ENCODE measurements at regions not wholly inside any gene's neighbourhood (a gene's known extent, or its start where the extent isn't known, plus 50 kb on each side); places are given as distances from the start of the nearest gene placed in this dataset.

DNA sequence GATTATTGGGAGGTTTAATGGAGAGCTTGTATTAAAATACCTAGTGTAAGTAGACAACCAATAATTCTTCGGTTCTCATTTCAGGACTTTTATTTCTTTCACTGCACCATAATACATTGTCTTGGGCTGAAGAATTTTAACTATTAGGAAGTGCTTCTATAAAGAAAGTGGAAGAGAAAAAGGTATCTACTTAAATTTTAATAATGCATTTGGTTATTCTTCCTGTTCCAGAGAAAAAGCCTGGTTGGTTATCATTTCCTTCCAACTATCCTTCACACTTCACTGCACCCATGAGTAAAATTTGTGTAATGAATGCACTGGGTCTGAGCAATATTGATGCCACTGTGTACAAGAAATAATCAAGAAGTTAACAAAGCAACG is 629.0 kb upstream of the DPP6 start:
- Histone ChIP-seq H3K27me3 (no peaks in the 10 kb centered on the region), H3K27ac (no peak overlapping the region), H3K4me3 (no peak overlapping the region), H3K9me3 (no peaks in the 10 kb centered on the region), H3K4me1 (no peaks in the 10 kb centered on the region), H3K36me3 (no peaks in the 10 kb centered on the region)
- no peak for DNase-seq (ENCODE audit: low spot score in 2 of 2)
- TF ChIP-seq CTCF (IDR thresholded peaks at IDR 0.05) = no peak
- intact Hi-C loops (cut with DNase I) = no loop called here

DNA sequence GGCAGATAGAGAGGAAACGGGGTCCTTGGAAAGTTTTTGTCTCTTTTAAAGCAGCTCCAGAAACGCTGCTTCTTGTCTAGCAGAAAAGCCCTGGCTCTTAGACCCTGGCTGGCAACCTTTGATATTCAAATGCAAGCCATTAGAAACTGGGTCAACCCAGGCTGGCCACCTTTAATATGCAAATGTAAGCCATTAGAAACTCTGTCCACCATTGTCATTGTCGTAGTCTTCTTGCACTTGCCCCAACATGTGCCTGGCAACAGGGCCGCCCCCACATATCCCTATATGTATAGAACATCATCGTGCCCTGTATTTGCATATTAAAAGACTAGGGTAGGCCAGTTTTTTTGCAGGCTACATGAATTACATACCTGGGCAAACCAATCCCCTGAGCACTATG is 621.3 kb upstream of the DPP6 start:
- intact Hi-C loops (cut with DNase I) = no loop called here
- H3K4me1 ChIP-seq = no peaks in the 10 kb centered on the region
- no peaks in the 10 kb centered on the region for H3K36me3 ChIP-seq
- H3K27me3 ChIP-seq = no peaks in the 10 kb centered on the region
- no peak overlapping the region for H3K27ac ChIP-seq
- TF ChIP-seq CTCF (IDR thresholded peaks at IDR 0.05) = no peak
- DNase-seq (ENCODE audit: low spot score in 2 of 2) = no peak
- no peaks in the 10 kb centered on the region for H3K9me3 ChIP-seq
- no peak overlapping the region for H3K4me3 ChIP-seq

GRCh38 chr7:153432063-153432462 is 620.1 kb upstream of the DPP6 start:
- Histone ChIP-seq H3K4me1 (no peaks in the 10 kb centered on the region), H3K36me3 (no peaks in the 10 kb centered on the region), H3K9me3 (no peaks in the 10 kb centered on the region), H3K4me3 (no peak overlapping the region), H3K27ac (no peak overlapping the region), H3K27me3 (no peaks in the 10 kb centered on the region)
- intact Hi-C loops (cut with DNase I) = no loop called here
- DNase-seq (ENCODE audit: low spot score in 2 of 2) = no peak
- TF ChIP-seq CTCF (IDR thresholded peaks at IDR 0.05) = no peak

DNA sequence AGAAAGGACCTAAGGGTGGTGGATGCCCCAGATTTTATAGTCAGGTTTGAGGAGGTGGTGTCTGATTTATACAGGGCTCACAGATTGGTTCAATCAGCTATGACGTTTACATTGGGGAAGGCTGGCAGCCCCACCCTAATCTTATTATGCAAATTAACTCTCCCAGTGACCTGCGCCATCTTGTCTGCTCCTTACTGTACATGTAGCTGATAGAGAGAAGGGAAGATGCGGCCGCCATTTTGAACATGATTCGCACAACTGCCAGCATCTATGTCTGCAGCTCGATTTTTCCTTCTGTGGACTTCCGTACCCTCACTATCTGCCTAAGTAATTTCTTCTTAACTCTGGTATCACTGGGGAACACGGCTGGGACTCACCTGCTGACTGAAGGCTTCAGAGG is 619.0 kb upstream of the DPP6 start:
- H3K4me1 ChIP-seq = no peaks in the 10 kb centered on the region
- no peak for DNase-seq (ENCODE audit: low spot score in 2 of 2)
- H3K36me3 ChIP-seq = no peaks in the 10 kb centered on the region
- no peaks in the 10 kb centered on the region for H3K27me3 ChIP-seq
- TF ChIP-seq CTCF (IDR thresholded peaks at IDR 0.05) = no peak
- intact Hi-C loops (cut with DNase I) = no loop called here
- no peak overlapping the region for H3K27ac ChIP-seq
- H3K9me3 ChIP-seq = no peaks in the 10 kb centered on the region
- H3K4me3 ChIP-seq = no peak overlapping the region

- Histone ChIP-seq H3K27ac (no peak overlapping the region), H3K4me3 (no peak overlapping the region), H3K4me1 (no peaks in the 10 kb centered on the region), H3K36me3 (no peaks in the 10 kb centered on the region), H3K27me3 (no peaks in the 10 kb centered on the region), H3K9me3 (no peaks in the 10 kb centered on the region)
- no peak for TF ChIP-seq CTCF (IDR thresholded peaks at IDR 0.05)
- no peak for DNase-seq (ENCODE audit: low spot score in 2 of 2)
- intact Hi-C loops (cut with DNase I) = no loop called here
Measured at GRCh38 chr7:153440715-153441114, 611.5 kb upstream of the DPP6 start.

DNA sequence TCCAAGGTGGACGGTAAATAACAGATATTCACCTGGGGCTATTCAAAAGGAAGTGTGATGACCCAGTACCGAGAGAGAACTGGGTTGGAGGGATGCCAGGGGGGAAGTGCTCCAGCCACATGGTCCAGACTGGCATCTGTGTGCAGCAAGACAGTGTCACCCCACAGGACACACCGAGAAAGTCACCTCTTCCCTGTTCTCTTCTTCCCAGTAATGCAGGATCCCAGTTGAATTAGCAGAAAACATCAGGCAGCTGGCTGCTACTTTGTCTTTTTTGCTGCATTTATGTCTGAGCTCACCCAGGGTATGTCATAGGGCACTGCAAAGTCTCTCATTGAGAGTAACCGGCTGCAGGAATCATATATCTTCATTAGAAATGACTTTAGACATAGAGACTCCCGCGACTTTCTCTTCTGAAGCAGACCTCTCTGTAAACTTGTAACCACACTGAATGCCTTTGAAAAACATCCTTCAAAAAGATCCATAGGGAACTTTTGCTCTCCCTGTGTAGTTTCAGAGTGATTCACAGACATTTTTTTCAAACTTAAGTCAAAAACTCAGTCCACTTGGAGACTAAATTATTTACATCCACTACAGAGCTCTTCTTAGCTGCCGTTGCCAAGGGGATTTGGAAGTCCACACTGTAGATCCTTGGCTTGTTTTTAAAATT is 609.0 kb upstream of the DPP6 start:
- no peak overlapping the region for H3K4me3 ChIP-seq
- H3K36me3 ChIP-seq = no peaks in the 10 kb centered on the region
- no peak for DNase-seq (ENCODE audit: low spot score in 2 of 2)
- no peak for TF ChIP-seq CTCF (IDR thresholded peaks at IDR 0.05)
- H3K27me3 ChIP-seq = no peaks in the 10 kb centered on the region
- intact Hi-C loops (cut with DNase I) = no loop called here
- no peaks in the 10 kb centered on the region for H3K9me3 ChIP-seq
- no peak overlapping the region for H3K27ac ChIP-seq
- no peaks in the 10 kb centered on the region for H3K4me1 ChIP-seq
